ENCODE measurements at regions not wholly inside any gene's neighbourhood (a gene's known extent, or its start where the extent isn't known, plus 50 kb on each side); places are given as distances from the start of the nearest gene placed in this dataset.

GRCh38 chrX:39418254-39418704, 617.0 kb downstream of the MID1IP1 start:
- H2BK20ac ChIP-seq (ENCODE audit: low read depth, low read length) = no peak overlapping the region
- no peak overlapping the region for H2BK15ac ChIP-seq (ENCODE audit: low read depth, low read length)
- H3K79me1 ChIP-seq (ENCODE audit: low read depth in 1 of 2, low read length in 2 of 2) = no peaks in the 10 kb centered on the region
- ChIA-PET CTCF (no interaction called here), POLR2A (ENCODE audit: unreplicated experiment) (no interaction called here)
- H2BK120ac ChIP-seq (ENCODE audit: low read depth, low read length) = no peak overlapping the region
- H3K4me3 ChIP-seq (ENCODE audit: insufficient read depth, low read depth, low read length) = no peak overlapping the region
- H2AFZ ChIP-seq (replicated peaks; ENCODE audit: low read length, poor library complexity) = no peak overlapping the region
- no peak overlapping the region for H2AK5ac ChIP-seq (ENCODE audit: low read depth, low read length)
- no peak overlapping the region for H3K4ac ChIP-seq (ENCODE audit: low read depth, low read length)
- H4K20me1 ChIP-seq (ENCODE audit: insufficient read depth, low read length) = no peaks in the 10 kb centered on the region
- no peaks in the 10 kb centered on the region for H3K9me3 ChIP-seq (ENCODE audit: control insufficient read depth, insufficient read depth, low read length)
- WGBS, 2 experiments (ENCODE audit: extremely low coverage in 2 of 2, insufficient read length in 1 of 2) = 13% methylated on average over 3 of the region's 4 CpGs; no CpG with 5 or more reads in 1 of the 2 experiments
- no peaks in the 10 kb centered on the region for H3K36me3 ChIP-seq (ENCODE audit: control insufficient read depth, insufficient read depth, low read length)
- DNase-seq (no peak), ATAC-seq (ENCODE audit: low read depth) (no peak)
- in situ Hi-C loops (cut with MboI; ENCODE audit: low sequenced_read_pairs) = no loop called here
- H4K5ac ChIP-seq (ENCODE audit: low read depth, low read length) = no peak overlapping the region
- H3K18ac ChIP-seq (ENCODE audit: low read depth, low read length) = no peak overlapping the region
- dilution Hi-C loops (cut with HindIII; ENCODE audit: low sequenced_read_pairs, unreplicated experiment) = no loop called here
- H4K8ac ChIP-seq (ENCODE audit: low read depth in 2 of 2, low read length in 2 of 2) = no peak overlapping the region
- H3K27ac ChIP-seq (ENCODE audit: insufficient read depth, low read length) = no peak overlapping the region
- H3K14ac ChIP-seq (replicated peaks; ENCODE audit: low read depth, low read length) = no peak overlapping the region
- H3K27me3 ChIP-seq (ENCODE audit: control insufficient read depth, insufficient read depth, low read length) = peaks cover 16% of the 10 kb centered on the region
- no peak overlapping the region for H2AK9ac ChIP-seq (replicated peaks; ENCODE audit: low read depth, low read length, poor library complexity)
- H3K4me2 ChIP-seq (ENCODE audit: low read depth, low read length) = no peak overlapping the region
- no peaks in the 10 kb centered on the region for H3K4me1 ChIP-seq (ENCODE audit: control insufficient read depth, insufficient read depth, low read length)
- H3K56ac ChIP-seq (ENCODE audit: extremely low read depth, insufficient read depth, low read length) = no peak overlapping the region
- intact Hi-C loops (cut with micrococcal nuclease) = no loop called here
- H3K23ac ChIP-seq (ENCODE audit: low read depth, low read length) = no peak overlapping the region
- BruUV-seq (replicated peaks) = no TSS peak
- H3K9ac ChIP-seq (ENCODE audit: low read depth, low read length) = no peak overlapping the region
- no peak overlapping the region for H2BK5ac ChIP-seq (ENCODE audit: low read depth, low read length, poor library complexity, severe bottlenecking)
- no peak for TF ChIP-seq RFX5 (IDR thresholded peaks at IDR 0.05; ENCODE audit: low read depth, low read length)
- TF ChIP-seq RAD21 (IDR thresholded peaks at IDR 0.05; ENCODE audit: low read length) = no peak
- H3K9me1 ChIP-seq (ENCODE audit: insufficient read depth, low read length) = no peaks in the 10 kb centered on the region
- no peak overlapping the region for H4K91ac ChIP-seq (ENCODE audit: insufficient read depth, low read depth, low read length)

Measured in IMR-90 (cell line).